Fibroblast of villous mesenchyme (primary cell): ENCODE measurements at regions not wholly inside any gene's neighbourhood (a gene's known extent, or its start where the extent isn't known, plus 50 kb on each side); places are given as distances from the start of the nearest gene placed in this dataset.

Experiments used
- DNase-seq: peaks from one replicate; pipeline ENCODE4 v3.0.0-alpha.2; 2010; ENCODE audit warnings: low read depth
- H3K4me3 ChIP-seq: 2 replicates; pipeline ENCODE4 v1.5.1; 2011; ENCODE audit warnings: low read depth, mild to moderate bottlenecking, low read length
- CTCF ChIP-seq: IDR thresholded peaks from 2 replicates; pipeline ENCODE4 v1.5.1; 2012; ENCODE audit warnings: low read depth, mild to moderate bottlenecking, low read length; ENCODE audit not compliant: insufficient read depth

- no peak overlapping the region for H3K4me3 ChIP-seq
- DNase-seq, result no peak
- no peak for TF ChIP-seq CTCF
These were observed 92.2 kb downstream of the TBX19 start for GRCh38 chr1:168372861-168373371.

GRCh38 chr1:168372307-168372706 is 91.6 kb downstream of the TBX19 start:
- TF ChIP-seq CTCF, result no peak
- DNase-seq, result no peak
- H3K4me3 ChIP-seq, result no peak overlapping the region

- H3K4me3 ChIP-seq, result no peak overlapping the region
- no peak for TF ChIP-seq CTCF
- DNase-seq, result no peak
These were observed 90.8 kb downstream of the TBX19 start for GRCh38 chr1:168371477-168371876.

GRCh38 chr1:168370586-168370985 is 89.9 kb downstream of the TBX19 start:
- DNase-seq, result no peak
- no peak for TF ChIP-seq CTCF
- no peak overlapping the region for H3K4me3 ChIP-seq

- TF ChIP-seq CTCF, result no peak
- no peak for DNase-seq
- H3K4me3 ChIP-seq, result no peak overlapping the region
These were observed 89.0 kb downstream of the TBX19 start for GRCh38 chr1:168369655-168370054.

GRCh38 chr1:168368131-168368530 is 87.5 kb downstream of the TBX19 start:
- no peak for TF ChIP-seq CTCF
- no peak overlapping the region for H3K4me3 ChIP-seq
- DNase-seq, result no peak
